ENCODE measurements at regions not wholly inside any gene's neighbourhood (a gene's known extent, or its start where the extent isn't known, plus 50 kb on each side); places are given as distances from the start of the nearest gene placed in this dataset.

DNA sequence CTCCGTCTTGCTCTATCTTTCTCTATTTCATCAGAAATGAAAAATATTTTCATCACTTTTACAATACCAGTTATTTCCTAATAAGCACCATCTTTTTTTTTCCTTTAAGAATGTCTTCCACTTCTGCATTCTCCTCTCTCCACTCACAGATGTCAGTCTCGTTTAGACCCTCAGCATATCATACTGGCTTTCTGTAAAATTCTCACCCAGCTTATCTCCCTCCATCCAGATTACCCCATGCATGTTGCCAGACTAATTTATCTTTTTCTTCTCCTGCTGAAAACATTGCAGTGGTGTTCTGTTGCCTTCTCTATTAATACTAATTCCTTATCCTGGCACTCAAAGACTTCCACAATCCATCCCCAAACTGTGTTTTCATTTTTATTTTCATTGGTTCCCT, 513.8 kb upstream of the KLF12 start:
- no peak overlapping the region for H3K27ac ChIP-seq
- TF ChIP-seq CTCF (conservative IDR thresholded peaks at IDR 0.05), result no peak

DNA sequence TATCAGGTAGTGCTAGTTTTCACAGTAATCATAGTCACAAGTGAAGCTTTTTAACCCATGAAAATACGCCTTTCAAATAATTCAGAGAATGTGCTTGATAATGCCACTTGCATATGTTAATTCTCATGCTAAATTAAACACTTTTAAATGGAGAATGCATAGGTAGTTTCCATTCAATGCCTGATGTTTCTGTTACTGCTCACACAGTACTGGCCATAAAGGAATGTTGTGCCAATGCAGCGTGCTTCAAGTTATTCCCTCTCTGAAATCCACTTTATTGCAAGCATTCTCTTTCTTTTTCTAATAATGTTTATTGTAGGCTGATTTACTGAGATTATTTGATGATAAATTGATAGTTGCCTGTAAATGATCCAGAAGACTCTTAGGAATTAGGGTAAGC, 513.0 kb upstream of the KLF12 start:
- no peak for TF ChIP-seq CTCF (conservative IDR thresholded peaks at IDR 0.05)
- H3K27ac ChIP-seq, result no peak overlapping the region

DNA sequence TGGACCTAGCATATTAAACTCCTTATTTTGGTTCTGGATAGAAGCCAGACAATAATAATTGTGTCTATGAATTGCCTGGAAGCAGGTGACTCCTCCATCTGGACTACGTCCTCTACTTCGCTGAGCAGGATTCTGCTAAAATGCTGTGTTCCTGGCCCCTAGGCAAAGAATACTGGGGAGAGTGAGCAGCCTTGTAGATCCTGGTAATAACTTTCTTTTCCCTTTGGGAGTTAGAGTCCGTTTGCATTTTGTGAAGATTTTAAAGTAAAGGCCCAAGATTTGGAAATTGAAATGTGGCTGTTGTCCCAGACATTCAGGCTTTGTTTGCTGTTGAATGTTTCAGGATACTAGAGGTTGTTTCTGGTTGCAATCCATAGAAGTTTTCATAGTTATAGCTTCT, 511.9 kb upstream of the KLF12 start:
- TF ChIP-seq CTCF (conservative IDR thresholded peaks at IDR 0.05), result no peak

DNA sequence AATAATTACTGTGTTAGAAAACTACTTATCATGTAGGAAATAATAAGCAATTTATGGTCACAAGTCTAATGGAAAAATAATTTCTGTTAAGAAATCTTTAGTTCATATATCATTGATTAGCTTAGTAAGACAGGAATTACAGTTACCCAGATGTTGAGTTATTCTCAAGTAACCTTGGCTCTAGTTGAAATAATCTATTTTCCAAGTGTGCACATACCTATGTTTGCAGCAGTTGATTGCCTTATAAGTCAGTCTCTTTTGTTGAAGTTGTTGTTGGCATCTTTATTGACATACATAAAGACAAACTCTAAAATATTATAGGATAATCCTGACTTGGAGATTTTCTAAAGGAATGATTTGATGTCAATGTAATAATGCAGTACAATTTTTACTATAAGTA, 511.4 kb upstream of the KLF12 start:
- H3K27ac ChIP-seq, result no peak overlapping the region
- no peak for TF ChIP-seq CTCF (conservative IDR thresholded peaks at IDR 0.05)

More for the DNA sequence above, 511.9 kb upstream of the KLF12 start:
- no peak overlapping the region for H3K27ac ChIP-seq

GRCh38 chr13:74644229-74644628, 510.0 kb upstream of the KLF12 start:
- no peak overlapping the region for H3K27ac ChIP-seq
- TF ChIP-seq CTCF (conservative IDR thresholded peaks at IDR 0.05), result no peak

GRCh38 chr13:74641586-74641985, 507.4 kb upstream of the KLF12 start:
- H3K27ac ChIP-seq, result no peak overlapping the region
- no peak for TF ChIP-seq CTCF (conservative IDR thresholded peaks at IDR 0.05)

DNA sequence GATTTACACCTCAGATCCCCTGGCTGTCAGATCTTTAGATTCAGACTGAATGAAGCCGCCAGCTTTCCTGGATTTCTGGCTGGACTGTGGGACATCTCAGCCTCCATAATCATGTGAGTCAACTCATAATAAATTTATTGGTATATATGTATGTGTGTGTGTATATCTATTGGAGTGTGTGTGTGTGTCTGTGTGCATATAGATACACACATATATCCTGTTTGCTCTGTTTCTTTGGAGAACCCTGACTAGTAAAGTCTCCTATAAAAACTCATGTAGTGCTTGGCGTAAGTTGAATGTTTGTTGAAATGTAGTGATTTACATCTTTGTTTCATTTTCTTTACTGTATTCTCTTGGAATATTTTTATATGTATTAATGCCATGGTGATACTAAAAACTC, 499.5 kb upstream of the KLF12 start:
- no peak for TF ChIP-seq CTCF (conservative IDR thresholded peaks at IDR 0.05)
- no peak overlapping the region for H3K27ac ChIP-seq

- H3K27ac ChIP-seq, result no peak overlapping the region
- TF ChIP-seq CTCF (conservative IDR thresholded peaks at IDR 0.05), result no peak
These were observed 495.8 kb upstream of the KLF12 start for GRCh38 chr13:74629985-74630384.
